NCI-H2107 treated with DMSO at 0.1 percent for 48 hours (cell line): ENCODE measurements at regions not wholly inside any gene's neighbourhood (a gene's known extent, or its start where the extent isn't known, plus 50 kb on each side); places are given as distances from the start of the nearest gene placed in this dataset.
"Not testable (repeated sequence)": the region's sequence is repeated elsewhere in the genome, so short reads cannot be mapped to it uniquely, and the experiment has no call there.

Experiments used
- DNase-seq: peaks from one replicate; lab custom pipeline; 2025; ENCODE audit not compliant: unreplicated experiment; lab: John Stamatoyannopoulos, UW

DNA sequence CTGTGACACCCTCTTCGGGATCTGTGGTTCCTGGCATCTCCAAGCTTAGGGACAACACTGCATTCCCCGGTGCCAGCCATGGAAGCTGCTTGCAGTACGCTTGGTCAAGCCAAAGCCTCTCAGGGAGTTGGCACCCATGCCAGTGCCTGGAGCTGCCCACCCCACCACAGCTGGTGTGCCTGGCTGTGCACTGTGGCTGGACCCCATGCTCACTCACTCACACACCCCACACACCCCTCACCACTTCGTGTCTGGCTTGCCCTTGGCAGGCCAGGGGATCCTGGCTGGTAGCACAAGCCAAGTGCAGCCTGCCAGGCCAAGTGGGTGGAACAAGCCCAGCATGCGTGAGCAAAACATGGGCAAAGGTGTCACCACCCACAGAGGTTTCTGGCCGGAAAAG, 324.5 kb upstream of the PTGER4 start:
- DNase-seq = no peak

DNA sequence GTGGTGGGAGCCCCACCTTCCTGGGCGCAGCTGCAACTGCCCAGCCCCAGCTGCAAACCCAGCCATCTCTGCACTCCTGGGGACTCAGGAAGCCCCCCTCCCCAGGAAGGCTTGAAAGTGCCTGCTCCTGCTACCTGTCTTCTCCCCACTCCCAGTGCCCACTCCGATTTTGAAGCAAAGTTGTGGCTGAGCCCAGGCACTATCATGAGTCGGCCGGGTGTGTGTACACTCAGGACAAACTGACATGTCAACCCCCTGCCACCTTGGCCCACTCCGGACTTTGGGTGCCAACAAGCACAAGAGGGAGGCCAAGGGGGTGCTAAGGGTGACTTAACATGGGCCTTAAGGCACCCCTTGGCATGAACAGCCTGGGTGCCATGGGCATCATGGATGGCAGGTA, 325.5 kb upstream of the PTGER4 start:
- no peak for DNase-seq

DNA sequence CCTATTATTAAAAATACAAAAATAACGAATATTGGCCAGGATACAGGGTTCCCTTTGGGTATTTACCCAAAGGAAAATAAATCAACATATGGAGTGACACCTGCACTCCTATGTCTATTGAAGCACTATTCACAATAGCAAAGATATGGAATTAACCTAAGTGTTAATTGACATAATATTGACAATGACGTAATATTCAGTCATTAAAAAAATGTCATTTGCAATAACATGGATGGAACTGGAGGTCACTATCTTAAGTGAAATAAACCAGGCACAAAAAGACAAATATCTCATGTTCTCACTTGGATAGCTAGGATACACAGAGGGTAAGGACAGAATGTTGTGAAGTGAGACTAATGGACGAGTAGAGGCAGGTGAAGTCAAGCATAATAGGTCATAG, 326.3 kb upstream of the PTGER4 start:
- DNase-seq = no peak

DNA sequence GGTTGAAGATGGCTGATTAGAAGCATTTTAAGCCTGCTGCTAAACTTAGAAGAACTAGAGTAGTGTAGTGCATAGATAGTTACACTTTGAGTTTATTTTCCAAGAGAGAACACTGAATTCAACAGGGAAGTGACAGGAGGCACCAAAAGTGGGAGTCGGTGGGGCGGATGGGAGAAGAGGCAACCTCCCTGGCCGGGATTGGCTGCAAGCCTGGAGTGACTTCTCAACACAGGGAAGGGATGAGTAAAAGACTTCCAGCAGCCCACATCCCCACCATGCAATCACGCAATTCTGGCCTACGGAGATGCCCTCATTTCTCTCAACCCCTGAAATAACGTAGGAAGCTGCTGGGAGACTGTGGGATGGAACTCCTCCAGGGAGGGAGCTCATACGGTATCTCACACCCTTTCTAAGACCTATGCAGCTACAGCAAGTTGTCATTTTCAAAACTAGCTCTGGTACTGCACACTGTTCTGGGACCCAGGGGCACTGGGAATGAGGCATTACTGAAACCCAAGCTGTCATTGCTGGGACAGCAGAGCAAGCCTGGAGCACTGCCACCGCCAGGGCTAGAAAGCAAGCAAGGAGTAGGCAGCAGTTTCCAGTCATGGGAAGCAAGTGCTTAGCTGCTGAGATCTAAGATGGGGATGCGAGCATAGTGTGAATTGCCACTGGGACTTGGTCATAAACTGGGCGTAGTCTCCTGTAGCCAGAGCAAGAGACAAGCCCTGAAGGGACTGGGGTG, 331.6 kb upstream of the PTGER4 start:
- no peak for DNase-seq

DNA sequence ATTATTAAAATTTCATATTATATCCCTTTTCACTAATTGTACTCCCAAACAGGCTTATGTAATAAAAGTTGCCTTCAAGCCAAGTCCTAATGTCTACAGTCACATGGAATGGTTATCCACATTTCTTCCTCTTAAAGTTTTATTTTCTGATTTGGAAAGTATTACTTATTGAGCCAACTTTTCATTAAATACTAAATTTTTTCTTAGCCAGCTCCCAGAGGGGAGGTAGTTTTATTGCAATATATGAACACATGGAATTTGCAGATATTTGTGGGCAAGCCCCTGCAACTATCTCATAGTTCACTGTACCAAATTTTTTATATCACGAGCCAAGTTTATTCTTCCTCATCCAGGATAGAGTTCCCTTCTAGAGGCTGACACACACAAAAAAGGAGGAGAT, 332.8 kb upstream of the PTGER4 start:
- DNase-seq = no peak

DNA sequence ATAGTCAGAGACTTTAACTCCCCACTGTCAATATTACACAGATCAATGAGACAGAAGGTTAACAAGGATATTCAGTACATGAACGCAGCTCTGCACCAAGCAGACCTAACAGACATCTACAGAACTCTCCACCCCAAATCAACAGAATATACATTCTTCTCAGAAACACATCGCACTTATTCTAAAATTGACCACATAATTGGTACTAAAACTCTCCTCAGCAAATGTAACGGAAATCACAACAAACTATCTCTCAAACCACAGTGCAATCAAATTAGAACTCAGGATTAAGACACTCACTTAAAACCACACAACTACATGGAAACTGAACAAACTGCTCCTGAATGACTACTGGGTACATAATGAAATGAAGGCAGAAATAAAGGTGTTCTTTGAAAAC, 341.3 kb upstream of the PTGER4 start:
- DNase-seq = not testable (repeated sequence)

DNA sequence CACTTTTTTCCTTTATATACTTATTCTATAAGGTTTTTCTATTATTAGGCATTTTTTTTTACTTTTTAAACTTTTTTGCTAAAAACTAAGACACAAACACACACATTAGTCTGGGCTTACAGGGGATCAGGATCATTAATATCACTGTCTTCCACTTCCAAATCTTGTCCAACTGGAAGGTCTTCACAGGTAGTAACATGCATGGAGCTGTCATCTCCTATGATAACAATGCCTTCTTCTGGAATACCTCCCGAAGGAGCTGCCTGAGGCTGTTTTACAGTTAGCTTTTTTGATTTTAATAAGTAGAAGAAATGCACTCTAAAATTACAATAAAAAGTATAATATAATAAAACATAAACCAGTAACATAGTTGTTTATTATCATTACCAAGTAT, 345.5 kb upstream of the PTGER4 start:
- no peak for DNase-seq

DNA sequence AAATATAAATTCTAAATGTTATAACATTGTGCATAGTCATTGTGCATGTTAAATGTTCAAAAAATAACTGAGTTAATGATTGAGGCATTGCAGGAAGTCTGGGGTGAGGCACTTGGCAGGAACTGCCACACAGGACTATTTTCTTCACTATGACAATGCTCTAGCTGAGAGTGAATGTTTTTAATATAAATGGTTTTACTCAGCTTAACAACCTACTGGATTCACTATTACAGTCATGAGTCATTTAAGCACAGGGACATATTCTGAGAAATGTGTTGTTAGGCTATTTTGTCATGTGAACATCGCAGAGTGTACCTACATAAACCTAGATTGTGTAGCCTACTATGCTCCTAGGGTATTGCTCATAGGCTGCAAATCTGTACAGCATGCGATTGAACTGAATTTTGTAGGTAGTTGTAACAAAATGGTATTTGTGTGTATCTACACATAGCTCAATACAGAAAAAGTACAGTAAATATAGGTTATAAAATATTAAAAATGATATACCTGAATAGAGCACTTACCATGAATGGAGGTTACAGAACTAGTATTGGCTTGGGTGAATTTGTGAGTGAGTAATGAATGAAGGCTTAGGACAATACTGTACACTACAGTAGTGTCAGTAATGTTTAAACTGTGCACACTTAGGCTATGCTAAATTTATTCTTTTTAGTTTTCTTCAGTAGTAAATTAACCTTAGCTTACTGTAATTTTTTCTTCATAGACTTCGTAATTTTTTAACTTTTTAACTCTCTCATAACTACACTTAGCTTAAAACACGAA, 346.1 kb upstream of the PTGER4 start:
- DNase-seq = no peak

DNA sequence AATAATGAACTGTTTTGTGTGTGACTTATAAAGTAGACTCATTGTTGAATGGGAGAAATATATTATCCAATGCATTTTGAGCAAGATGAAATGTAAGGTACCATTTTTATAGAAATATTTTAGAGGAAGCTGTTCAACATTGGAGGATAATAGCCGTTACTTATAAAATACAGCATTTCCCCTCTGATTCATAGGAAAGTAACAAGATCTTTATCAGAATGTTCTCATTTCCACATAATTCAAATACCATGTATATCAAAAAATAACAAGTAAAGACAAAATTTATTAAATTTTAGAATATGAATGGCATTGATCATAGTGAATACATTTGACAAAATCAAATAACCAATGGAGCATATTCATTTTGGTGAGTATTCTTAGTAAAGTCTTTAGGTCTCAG, 346.7 kb upstream of the PTGER4 start:
- no peak for DNase-seq

DNA sequence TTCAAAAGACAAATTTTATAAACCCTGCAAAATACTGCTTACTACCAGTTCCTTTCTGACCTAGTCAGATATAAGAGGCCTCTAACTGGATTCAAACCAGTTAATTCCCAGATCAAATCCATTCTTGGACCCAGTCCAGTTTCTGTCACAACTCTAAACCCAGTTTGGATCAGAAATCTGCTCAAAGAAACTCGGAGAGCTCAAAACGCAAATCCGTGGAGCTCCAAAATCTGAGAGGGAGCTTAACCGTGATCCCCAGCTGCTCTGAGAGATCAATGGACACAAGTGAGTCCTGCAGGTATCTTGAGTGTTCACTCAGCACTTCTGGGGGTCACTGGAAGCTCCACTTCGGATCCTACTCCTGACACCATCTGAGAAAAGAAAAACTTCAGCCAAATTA, 348.1 kb upstream of the PTGER4 start:
- DNase-seq = no peak

DNA sequence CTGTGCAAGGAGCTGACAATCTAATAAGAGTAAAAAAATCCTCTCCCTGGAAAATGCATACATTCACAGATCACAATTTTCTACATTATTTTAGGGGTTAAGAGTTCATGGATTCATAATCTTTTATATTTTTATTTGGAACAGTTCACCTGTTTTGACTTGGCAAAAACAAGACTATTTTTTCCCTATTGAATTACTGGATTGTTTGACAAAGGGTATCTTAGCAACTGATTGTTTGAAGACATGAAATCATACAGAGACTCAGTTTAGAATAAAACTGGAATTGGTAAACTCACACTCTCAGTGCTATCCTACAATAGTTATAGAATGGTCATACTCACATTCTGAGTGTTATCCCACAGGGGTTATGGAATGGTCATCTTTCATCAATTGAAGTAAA, 358.2 kb upstream of the PTGER4 start:
- DNase-seq = no peak

DNA sequence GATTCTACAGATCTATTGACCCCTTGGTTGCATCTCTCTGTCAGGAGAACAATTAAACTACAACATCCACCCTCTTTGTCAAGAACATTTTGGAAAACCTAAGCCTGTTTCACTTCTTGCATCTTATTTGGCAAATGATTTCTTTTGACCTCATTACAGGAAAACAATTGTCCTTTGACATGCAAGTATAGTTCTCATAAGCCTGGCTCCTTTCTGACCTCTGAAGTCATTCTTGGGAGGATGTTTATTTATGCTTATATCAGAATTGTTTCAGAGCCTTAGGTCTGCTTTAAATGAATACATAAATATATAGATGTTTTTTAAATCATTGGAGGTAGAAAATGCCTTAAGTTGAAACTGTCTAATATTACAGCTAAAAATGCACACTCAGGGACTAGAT, 361.3 kb upstream of the PTGER4 start:
- DNase-seq = no peak

DNA sequence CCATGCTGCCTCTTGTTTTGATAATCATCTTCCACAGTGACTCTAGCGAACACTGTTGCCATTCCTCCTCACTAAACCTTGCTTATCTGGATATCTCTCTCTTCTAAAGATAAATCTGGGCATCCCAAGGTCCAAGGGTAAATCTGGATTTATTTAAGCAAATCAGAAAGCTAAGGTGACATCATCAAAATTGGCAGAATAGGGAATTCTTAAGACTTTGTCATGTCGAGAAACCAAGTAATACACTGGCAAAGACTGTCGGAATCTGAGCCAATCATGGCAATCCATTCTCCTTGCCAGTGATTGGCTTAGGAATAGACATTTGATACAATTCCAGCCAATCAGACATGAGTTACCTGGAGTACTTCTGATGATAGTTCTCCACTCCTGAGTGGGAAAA, 362.7 kb upstream of the PTGER4 start:
- no peak for DNase-seq

DNA sequence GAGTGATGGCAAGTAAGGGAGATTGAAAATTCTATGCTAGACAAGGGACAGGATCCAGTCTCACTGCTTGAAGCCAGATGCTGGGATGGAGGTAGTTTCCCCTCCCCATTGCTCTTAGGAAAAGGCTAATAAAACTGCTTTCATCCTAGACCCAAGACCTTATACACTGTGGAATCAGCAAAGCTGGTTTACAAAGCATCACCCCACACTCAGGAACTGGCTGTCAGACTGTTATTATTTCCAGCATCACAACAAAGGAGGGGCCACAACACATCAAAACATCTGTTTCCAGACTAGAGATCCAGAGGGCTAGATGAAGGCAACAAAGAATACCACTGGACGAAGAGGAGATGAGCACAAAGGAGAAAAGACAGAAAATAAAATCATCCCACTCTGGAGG, 364.6 kb upstream of the PTGER4 start:
- no peak for DNase-seq

DNA sequence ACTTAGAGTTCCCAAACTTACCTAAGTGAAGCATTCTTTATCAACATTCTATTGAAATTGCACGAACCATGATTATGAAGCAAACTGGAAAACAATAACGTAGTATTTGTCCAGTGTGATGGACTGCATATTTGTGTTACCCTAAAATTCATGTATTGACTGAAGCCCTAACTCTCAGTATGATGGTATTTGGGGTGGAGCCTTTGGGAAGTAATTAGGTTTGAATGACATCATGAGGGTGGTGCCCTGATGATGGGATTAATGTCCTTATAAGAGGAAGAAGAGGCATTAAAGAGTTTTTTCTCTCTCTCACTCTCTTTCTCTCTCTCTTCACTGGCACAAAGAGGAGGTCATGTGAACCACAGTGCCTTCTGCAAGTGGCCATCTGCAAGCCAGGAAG, 365.4 kb upstream of the PTGER4 start:
- DNase-seq = no peak

DNA sequence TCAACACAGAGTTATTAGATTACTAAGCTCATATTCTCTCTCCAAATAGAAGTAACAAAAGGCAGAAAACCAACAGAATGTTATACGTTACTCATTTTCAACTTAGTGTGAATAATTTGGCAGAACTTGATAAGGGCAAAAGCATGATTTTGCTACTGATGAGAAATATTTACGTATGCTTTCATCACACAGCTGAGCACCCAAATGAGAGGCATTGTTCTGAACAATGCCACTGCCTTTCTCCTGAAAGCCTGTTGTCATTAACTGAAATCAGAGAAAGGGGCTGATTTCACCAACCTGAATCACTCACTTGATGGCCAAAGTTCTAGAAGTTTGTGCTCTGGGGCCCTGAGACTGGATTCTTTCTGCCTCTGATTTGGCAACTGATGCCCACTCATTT, 367.5 kb upstream of the PTGER4 start:
- no peak for DNase-seq

DNA sequence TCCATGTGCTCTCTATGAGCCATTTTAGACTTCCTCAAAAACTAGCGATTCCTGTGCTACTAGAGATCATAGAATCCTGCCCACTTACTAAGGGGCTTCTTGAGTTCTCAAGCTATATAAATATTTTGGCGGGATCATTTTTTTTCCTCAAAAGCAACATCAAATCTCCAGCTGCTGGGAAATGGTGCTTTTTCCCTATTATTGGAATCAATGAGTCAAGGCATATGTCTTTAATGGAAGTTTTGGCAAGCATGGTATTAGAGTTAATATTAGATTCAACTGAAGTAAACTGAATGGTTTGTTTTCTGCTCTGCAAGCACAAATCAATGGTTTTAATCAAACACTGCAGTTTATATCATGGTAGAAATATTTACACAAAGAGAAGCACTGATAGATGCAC, 369.9 kb upstream of the PTGER4 start:
- no peak for DNase-seq

DNA sequence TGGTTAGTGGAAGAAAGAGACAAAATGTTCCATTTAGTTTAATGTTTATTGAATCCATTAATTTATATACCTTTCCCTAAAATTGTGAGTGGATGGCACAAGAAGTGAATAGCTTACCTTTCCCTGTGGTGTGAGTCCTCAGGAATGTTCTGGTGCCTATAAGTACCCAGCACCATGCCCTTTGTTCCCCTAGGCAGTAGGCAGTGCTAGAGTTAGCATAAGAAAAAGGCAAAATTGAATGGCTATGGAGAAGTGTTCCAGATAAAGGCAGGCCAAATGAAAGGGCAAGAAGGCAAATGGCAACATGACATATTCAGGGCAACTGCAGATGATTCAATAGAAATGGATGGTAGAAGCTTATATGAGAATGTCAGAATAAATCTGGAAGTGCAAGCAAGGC, 370.8 kb upstream of the PTGER4 start:
- no peak for DNase-seq

DNA sequence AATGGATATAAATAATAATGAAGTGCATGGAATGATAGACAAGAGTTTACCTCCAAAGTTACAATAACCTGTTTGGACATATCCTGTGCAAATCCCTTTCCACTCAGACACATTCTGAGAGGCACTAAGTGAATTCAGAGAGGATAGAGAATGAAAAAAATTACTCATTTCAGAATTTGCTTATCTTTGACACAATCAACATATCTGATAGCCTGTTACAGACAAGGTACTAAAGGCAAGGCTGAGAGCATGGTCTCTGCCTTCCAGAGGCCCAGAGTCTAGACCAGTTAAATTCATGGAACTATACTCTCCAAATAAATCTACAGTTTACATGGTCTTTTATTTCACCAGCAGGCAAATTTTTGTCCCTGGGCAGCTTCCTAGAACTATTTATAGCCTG, 371.8 kb upstream of the PTGER4 start:
- DNase-seq = no peak

DNA sequence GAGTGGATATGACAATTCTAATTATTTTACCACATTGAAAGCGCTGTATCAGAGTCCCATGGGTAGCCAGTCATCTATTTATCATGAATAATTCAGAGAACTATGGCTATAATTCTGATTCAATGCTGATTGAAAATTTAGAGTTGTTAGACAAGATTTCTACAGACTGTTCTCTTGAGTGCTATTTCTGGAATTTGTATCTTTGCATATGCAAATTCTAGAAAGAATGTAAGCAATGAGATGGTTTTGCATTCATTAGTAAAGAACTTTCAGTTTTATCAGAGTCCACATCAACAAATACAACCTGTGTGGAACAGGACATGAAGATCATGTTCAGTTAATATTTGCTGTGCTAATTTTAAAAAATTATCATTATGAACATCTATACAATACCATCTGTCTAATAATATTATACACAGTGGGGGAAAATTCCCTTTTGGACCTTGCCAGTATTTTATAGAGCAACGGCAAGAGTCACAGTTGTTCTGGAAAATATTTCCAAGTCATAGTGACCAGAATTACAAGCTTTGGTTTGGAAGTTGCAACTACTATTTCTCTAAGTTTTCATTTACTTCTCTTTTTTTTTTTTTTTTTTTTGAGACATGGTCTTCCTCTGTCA, 372.7 kb upstream of the PTGER4 start:
- DNase-seq = no peak

DNA sequence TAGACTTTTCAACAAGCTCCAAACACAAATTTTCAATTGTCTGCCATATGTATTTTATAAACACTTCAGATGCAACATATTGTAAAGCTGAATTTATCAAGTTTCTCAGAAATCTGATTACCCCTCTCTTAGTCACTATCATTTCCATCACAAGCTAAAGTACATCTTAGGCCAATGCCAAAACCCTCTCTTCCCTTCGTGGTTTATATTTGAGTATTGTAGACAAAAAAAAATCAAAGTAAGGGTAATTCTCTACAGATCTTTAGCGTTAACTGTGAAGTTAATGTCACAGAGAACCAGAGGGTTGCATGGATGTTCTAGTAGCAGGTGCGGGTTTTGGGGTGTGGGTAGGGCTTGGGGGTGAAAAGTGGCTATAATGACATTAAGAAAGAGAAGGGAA, 387.7 kb upstream of the PTGER4 start:
- DNase-seq = no peak

DNA sequence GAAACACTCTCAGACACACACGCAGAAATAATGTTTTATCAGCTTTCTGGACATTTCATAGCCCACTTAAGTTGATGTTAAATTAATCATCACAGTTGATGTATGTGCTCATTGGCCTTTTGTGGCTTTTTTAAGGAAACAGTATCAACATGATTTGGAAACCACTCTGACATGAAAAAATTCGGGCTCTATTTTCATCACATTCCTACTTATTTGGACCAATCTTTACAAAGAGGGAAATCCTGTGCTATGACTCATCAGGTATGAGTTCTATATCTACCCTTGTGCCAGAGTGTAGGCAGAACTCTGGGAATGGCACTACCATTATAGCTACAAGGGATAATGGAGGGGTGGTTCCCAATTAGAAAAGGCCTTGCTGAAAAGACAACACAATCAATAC, 388.4 kb upstream of the PTGER4 start:
- DNase-seq = no peak
